ENCODE measurements at regions not wholly inside any gene's neighbourhood (a gene's known extent, or its start where the extent isn't known, plus 50 kb on each side); places are given as distances from the start of the nearest gene placed in this dataset.

DNA sequence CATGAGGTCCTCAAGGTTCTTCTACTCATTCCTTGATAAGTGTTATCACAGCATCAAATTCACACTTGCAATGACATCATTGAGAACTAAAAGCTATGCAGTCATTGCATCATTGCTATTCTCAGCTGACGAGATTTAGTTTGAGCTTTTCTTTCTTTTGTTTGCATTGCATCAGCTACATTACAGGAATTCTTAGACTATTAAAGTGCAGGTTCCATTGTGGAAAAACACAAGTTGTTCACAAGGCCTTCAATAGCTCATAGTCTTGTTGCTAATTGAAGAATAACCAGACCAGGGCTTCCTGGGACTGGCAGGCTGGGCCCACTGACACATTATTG, 139.3 kb downstream of the CXCL12 start:
- ChIA-PET CTCF (no interaction called here), POLR2A (no interaction called here)
- intact Hi-C loops (cut with micrococcal nuclease; ENCODE audit: unreplicated experiment), result no loop called here
- Histone ChIP-seq H3K27ac (ENCODE audit: low read length) (no peak overlapping the region), H3K9me3 (ENCODE audit: control insufficient read depth, insufficient read depth, low read depth, low read length) (no peaks in the 10 kb centered on the region), H3K36me3 (ENCODE audit: control insufficient read depth, insufficient read depth, low read length) (no peaks in the 10 kb centered on the region), H3K4me3 (ENCODE audit: low read depth in 2 of 2, low read length in 2 of 2) (no peak overlapping the region), H3K4me1 (ENCODE audit: control insufficient read depth, insufficient read depth, low read length) (no peaks in the 10 kb centered on the region), H3K27me3 (ENCODE audit: control insufficient read depth, insufficient read depth, low read length) (no peaks in the 10 kb centered on the region)
- BruUV-seq (replicated peaks), result no TSS peak
- DNase-seq (ENCODE audit: low read depth, low spot score) (no peak), ATAC-seq (no peak)
- in situ Hi-C loops (cut with HindIII; ENCODE audit: low pct_unique_long_range_greater_than_20kb, low sequenced_read_pairs), result no loop called here
- TF ChIP-seq TCF7L2 (IDR thresholded peaks at IDR 0.05; ENCODE audit: low read depth, low read length) (no peak), POLR2AphosphoS5 (IDR thresholded peaks at IDR 0.05; ENCODE audit: low read depth, low read length) (no peak), SIN3A (IDR thresholded peaks at IDR 0.05; ENCODE audit: borderline replicate concordance, insufficient read depth, low read depth, low read length) (no peak)
- TF ChIP-seq, protein P1, sequence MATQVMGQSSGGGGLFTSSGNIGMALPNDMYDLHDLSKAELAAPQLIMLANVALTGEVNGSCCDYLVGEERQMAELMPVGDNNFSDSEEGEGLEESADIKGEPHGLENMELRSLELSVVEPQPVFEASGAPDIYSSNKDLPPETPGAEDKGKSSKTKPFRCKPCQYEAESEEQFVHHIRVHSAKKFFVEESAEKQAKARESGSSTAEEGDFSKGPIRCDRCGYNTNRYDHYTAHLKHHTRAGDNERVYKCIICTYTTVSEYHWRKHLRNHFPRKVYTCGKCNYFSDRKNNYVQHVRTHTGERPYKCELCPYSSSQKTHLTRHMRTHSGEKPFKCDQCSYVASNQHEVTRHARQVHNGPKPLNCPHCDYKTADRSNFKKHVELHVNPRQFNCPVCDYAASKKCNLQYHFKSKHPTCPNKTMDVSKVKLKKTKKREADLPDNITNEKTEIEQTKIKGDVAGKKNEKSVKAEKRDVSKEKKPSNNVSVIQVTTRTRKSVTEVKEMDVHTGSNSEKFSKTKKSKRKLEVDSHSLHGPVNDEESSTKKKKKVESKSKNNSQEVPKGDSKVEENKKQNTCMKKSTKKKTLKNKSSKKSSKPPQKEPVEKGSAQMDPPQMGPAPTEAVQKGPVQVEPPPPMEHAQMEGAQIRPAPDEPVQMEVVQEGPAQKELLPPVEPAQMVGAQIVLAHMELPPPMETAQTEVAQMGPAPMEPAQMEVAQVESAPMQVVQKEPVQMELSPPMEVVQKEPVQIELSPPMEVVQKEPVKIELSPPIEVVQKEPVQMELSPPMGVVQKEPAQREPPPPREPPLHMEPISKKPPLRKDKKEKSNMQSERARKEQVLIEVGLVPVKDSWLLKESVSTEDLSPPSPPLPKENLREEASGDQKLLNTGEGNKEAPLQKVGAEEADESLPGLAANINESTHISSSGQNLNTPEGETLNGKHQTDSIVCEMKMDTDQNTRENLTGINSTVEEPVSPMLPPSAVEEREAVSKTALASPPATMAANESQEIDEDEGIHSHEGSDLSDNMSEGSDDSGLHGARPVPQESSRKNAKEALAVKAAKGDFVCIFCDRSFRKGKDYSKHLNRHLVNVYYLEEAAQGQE (IDR thresholded peaks at IDR 0.05; ENCODE audit: insufficient read depth in 1 of 2, low read depth in 2 of 2, low read length in 1 of 2), result no peak
- TF ChIP-seq, protein P2, sequence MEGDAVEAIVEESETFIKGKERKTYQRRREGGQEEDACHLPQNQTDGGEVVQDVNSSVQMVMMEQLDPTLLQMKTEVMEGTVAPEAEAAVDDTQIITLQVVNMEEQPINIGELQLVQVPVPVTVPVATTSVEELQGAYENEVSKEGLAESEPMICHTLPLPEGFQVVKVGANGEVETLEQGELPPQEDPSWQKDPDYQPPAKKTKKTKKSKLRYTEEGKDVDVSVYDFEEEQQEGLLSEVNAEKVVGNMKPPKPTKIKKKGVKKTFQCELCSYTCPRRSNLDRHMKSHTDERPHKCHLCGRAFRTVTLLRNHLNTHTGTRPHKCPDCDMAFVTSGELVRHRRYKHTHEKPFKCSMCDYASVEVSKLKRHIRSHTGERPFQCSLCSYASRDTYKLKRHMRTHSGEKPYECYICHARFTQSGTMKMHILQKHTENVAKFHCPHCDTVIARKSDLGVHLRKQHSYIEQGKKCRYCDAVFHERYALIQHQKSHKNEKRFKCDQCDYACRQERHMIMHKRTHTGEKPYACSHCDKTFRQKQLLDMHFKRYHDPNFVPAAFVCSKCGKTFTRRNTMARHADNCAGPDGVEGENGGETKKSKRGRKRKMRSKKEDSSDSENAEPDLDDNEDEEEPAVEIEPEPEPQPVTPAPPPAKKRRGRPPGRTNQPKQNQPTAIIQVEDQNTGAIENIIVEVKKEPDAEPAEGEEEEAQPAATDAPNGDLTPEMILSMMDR (IDR thresholded peaks at IDR 0.05), result no peak

- no peak overlapping the region for H3K27ac ChIP-seq (ENCODE audit: low read length)
- DNase-seq (ENCODE audit: low read depth, low spot score) (no peak), ATAC-seq (no peak)
- CTCF ChIA-PET, result no interaction called here
- TF ChIP-seq, protein P2 (IDR thresholded peaks at IDR 0.05), result no peak
- no peak for TF ChIP-seq SIN3A (IDR thresholded peaks at IDR 0.05; ENCODE audit: borderline replicate concordance, insufficient read depth, low read depth, low read length)
- no peak for TF ChIP-seq POLR2AphosphoS5 (IDR thresholded peaks at IDR 0.05; ENCODE audit: low read depth, low read length)
- TF ChIP-seq, protein P1 (IDR thresholded peaks at IDR 0.05; ENCODE audit: insufficient read depth in 1 of 2, low read depth in 2 of 2, low read length in 1 of 2), result no peak
- TF ChIP-seq TCF7L2 (IDR thresholded peaks at IDR 0.05; ENCODE audit: low read depth, low read length), result no peak
- no peak overlapping the region for H3K4me3 ChIP-seq (ENCODE audit: low read depth in 2 of 2, low read length in 2 of 2)
- no peaks in the 10 kb centered on the region for H3K27me3 ChIP-seq (ENCODE audit: control insufficient read depth, insufficient read depth, low read length)
- intact Hi-C loops (cut with micrococcal nuclease; ENCODE audit: unreplicated experiment), result no loop called here
- in situ Hi-C loops (cut with HindIII; ENCODE audit: low pct_unique_long_range_greater_than_20kb, low sequenced_read_pairs), result no loop called here
- no peaks in the 10 kb centered on the region for H3K36me3 ChIP-seq (ENCODE audit: control insufficient read depth, insufficient read depth, low read length)
- POLR2A ChIA-PET, result no interaction called here
- H3K4me1 ChIP-seq (ENCODE audit: control insufficient read depth, insufficient read depth, low read length), result no peaks in the 10 kb centered on the region
- BruUV-seq (replicated peaks), result no TSS peak
- no peaks in the 10 kb centered on the region for H3K9me3 ChIP-seq (ENCODE audit: control insufficient read depth, insufficient read depth, low read depth, low read length)
Measured at GRCh38 chr10:44244745-44245600, 139.9 kb downstream of the CXCL12 start.
